ENCODE measurements at regions not wholly inside any gene's neighbourhood (a gene's known extent, or its start where the extent isn't known, plus 50 kb on each side); places are given as distances from the start of the nearest gene placed in this dataset.

DNA sequence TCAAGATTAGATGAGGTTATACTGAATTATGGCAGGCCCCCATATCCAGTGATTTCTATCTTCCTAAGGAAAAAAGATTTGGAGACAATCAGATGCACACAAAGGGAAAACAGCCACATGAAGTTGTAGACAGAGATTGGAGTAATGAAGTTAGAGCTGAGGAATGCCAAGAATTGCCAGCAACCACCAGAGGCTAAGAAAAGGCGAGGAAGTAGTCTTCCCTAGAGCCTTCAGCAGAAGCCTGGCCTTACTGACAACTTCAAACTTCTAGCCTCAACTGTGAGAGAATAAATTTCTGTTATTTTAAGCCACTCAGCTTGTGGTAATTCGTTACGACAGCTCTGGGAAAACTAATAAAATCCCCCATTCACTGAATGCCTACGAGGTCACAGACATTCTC lies 473.9 kb downstream of the COL12A1 start:
- TF ChIP-seq, protein P1, sequence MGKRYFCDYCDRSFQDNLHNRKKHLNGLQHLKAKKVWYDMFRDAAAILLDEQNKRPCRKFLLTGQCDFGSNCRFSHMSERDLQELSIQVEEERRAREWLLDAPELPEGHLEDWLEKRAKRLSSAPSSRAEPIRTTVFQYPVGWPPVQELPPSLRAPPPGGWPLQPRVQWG (CRISPR knock-in tag; IDR thresholded peaks at IDR 0.05; ENCODE audit: borderline replicate concordance, low read depth): no peak
- TF ChIP-seq ZNF275 (CRISPR knock-in tag; IDR thresholded peaks at IDR 0.05; ENCODE audit: borderline replicate concordance) (no peak), NONO (IDR thresholded peaks at IDR 0.05) (no peak), NONO (CRISPR knock-in tag; conservative IDR thresholded peaks at IDR 0.05) (no peak), ZKSCAN5 (CRISPR knock-in tag; IDR thresholded peaks at IDR 0.05) (no peak), ATF7 (IDR thresholded peaks at IDR 0.05) (no peak), ATF7 (CRISPR knock-in tag; IDR thresholded peaks at IDR 0.05) (no peak)

All from HepG2 (cell line).